A549 (cell line): ENCODE measurements at regions not wholly inside any gene's neighbourhood (a gene's known extent, or its start where the extent isn't known, plus 50 kb on each side); places are given as distances from the start of the nearest gene placed in this dataset.

Source experiments
- ATAC-seq, 2 experiments: fragments of 200-7000 bp in 1 of 2; fragments of >200 bp in 1 of 2; cut with Nextera tagmentation in 1 of 2; cut with Tn5 transposase in 1 of 2; 3 replicates each; pipeline versions ENCODE4 v1.8.0 to v1.9.1; 2018 to 2020; ENCODE audit warnings: mild to moderate bottlenecking in 1 of 2, moderate library complexity in 1 of 2
- CTCF ChIA-PET: fragments of 300-600 bp; sonication (Branson Sonifier 250); formaldehyde crosslinking; extraction: SDS; loops from one replicate; lab custom pipeline; 2021; ENCODE audit warnings: antibody characterized with exemption, inconsistent platforms; lab: Yijun Ruan, JAX
- POLR2A ChIA-PET: fragments of 350-600 bp; formaldehyde crosslinking; extraction: SDS; loops from one replicate; lab custom pipeline; 2021; ENCODE audit warnings: antibody characterized with exemption, inconsistent platforms; lab: Yijun Ruan, JAX
- DNase-seq, 2 experiments: peaks; one replicate each; pipeline versions ENCODE4 v3.0.0 to v3.0.0-alpha.2; 2011 to 2016; ENCODE audit warnings: low read depth in 1 of 2, low spot score in 1 of 2
- FAIRE-seq: peaks from 2 replicates; lab custom pipeline; 2011; peaks lifted over from hg19 to GRCh38; lab: Jason Lieb, UNC
- H3K27ac ChIP-seq, 2 experiments: fragments of >200 bp; sonication (Bioruptor Twin); formaldehyde crosslinking; 3 replicates each; pipeline ENCODE4 v1.5.1; 2016 to 2017
- H3K4me1 ChIP-seq: fragments of >200 bp; sonication (Bioruptor Twin); formaldehyde crosslinking; 3 replicates; pipeline ENCODE4 v1.6.1; 2016
- H3K4me2 ChIP-seq: fragments of >200 bp; sonication (Bioruptor Twin); formaldehyde crosslinking; 3 replicates; pipeline ENCODE4 v1.6.1; 2016
- H3K4me3 ChIP-seq: fragments of >200 bp; sonication (Bioruptor Twin); formaldehyde crosslinking; 3 replicates; pipeline ENCODE4 v1.5.1; 2016
- H3K9me3 ChIP-seq: fragments of >200 bp; sonication (Bioruptor Twin); formaldehyde crosslinking; 3 replicates; pipeline ENCODE4 v1.6.1; 2016
- CBX8 ChIP-seq: fragments of 200-600 bp; sonication (generic); IDR thresholded peaks from 2 replicates; pipeline ENCODE4 v1.6.1; 2016
- CEBPB ChIP-seq, 2 experiments: fragments of >200 bp in 1 of 2; sonication (Bioruptor Twin) in 1 of 2; formaldehyde crosslinking in 1 of 2; IDR thresholded peaks; 2 replicates each; pipeline ENCODE4 v1.6.1; 2012 to 2016
- CHD2 ChIP-seq: fragments of 150-350 bp; IDR thresholded peaks from 2 replicates; pipeline ENCODE4 v1.6.1; 2014; ENCODE audit warnings: low read length; ENCODE audit not compliant: partially characterized antibody
- CTCF ChIP-seq: fragments of >200 bp; sonication (Bioruptor Twin); formaldehyde crosslinking; IDR thresholded peaks from 3 replicates; pipeline ENCODE4 v1.5.1; 2016
- ELK1 ChIP-seq: fragments of 150-350 bp; IDR thresholded peaks from 2 replicates; pipeline ENCODE4 v1.6.1; 2014; ENCODE audit warnings: low read depth, mild to moderate bottlenecking, low read length
- FOSL2 ChIP-seq, 2 experiments: fragments of 450-650 bp in 1 of 2; fragments of >200 bp in 1 of 2; sonication (Bioruptor Twin) in 1 of 2; formaldehyde crosslinking; IDR thresholded peaks; 2 replicates each; pipeline versions ENCODE4 v1.5.0 to v1.6.1; 2016 to 2020; ENCODE audit warnings: mild to moderate bottlenecking in 1 of 2, moderate library complexity in 1 of 2
- FOXS1 ChIP-seq: fragments of 250-450 bp; sonication (Bioruptor Pico); IDR thresholded peaks from 2 replicates; pipeline ENCODE4 v1.5.0; 2020; ENCODE audit warnings: mild to moderate bottlenecking, moderate library complexity
- HDAC2 ChIP-seq: fragments of 200-600 bp; sonication (generic); IDR thresholded peaks from 2 replicates; pipeline ENCODE4 v1.6.1; 2016
- HEYL ChIP-seq: fragments of 250-450 bp; sonication (Bioruptor Pico); IDR thresholded peaks from 2 replicates; pipeline ENCODE4 v1.8.0; 2021; ENCODE audit warnings: mild to moderate bottlenecking, moderate library complexity
- HMGXB4 ChIP-seq: fragments of 250-450 bp; sonication (Bioruptor Pico); IDR thresholded peaks from 2 replicates; pipeline ENCODE4 v1.5.0; 2021; ENCODE audit warnings: mild to moderate bottlenecking, moderate library complexity, borderline replicate concordance
- HOXB13 ChIP-seq: fragments of 250-450 bp; sonication (Bioruptor Pico); IDR thresholded peaks from 2 replicates; pipeline ENCODE4 v1.5.0; 2020; ENCODE audit warnings: low read depth, mild to moderate bottlenecking, moderate library complexity
- JUNB ChIP-seq: fragments of >200 bp; sonication (Bioruptor Twin); formaldehyde crosslinking; IDR thresholded peaks from 2 replicates; pipeline ENCODE4 v1.6.1; 2016
- MYC ChIP-seq: IDR thresholded peaks from 2 replicates; pipeline ENCODE4 v1.6.1; 2012; ENCODE audit warnings: mild to moderate bottlenecking, inconsistent platforms, low read length, improper control_type of control experiment, borderline replicate concordance
- PBX3 ChIP-seq: IDR thresholded peaks from 2 replicates; pipeline ENCODE4 v1.6.1; 2012
- PHF8 ChIP-seq: fragments of 200-600 bp; sonication (generic); IDR thresholded peaks from 2 replicates; pipeline ENCODE4 v1.6.1; 2016; ENCODE audit warnings: low read depth, mild to moderate bottlenecking, antibody characterized with exemption, moderate library complexity, borderline replicate concordance
- RAD21 ChIP-seq, 2 experiments: fragments of >200 bp in 1 of 2; sonication (Bioruptor Twin) in 1 of 2; formaldehyde crosslinking in 1 of 2; IDR thresholded peaks in 1 of 2; conservative IDR thresholded peaks in 1 of 2; 2 replicates in 1 of 2; 3 replicates in 1 of 2; pipeline ENCODE4 v1.6.1; 2012 to 2018; ENCODE audit warnings: inconsistent platforms in 1 of 2
- REST ChIP-seq: fragments of 200-600 bp; sonication (generic); IDR thresholded peaks from 2 replicates; pipeline ENCODE4 v1.6.1; 2016; ENCODE audit warnings: antibody characterized with exemption, mild to moderate bottlenecking, moderate library complexity
- RNF2 ChIP-seq: fragments of 200-600 bp; sonication (generic); IDR thresholded peaks from 2 replicates; pipeline ENCODE4 v1.6.1; 2016; ENCODE audit warnings: low read depth, mild to moderate bottlenecking, antibody characterized with exemption, moderate library complexity, borderline replicate concordance
- TFCP2L1 ChIP-seq: fragments of 250-450 bp; sonication (Bioruptor Pico); IDR thresholded peaks from 2 replicates; pipeline ENCODE4 v1.5.0; 2021; ENCODE audit warnings: mild to moderate bottlenecking
- ZFP36 ChIP-seq: fragments of 450-650 bp; IDR thresholded peaks from 2 replicates; pipeline ENCODE4 v1.6.1; 2014; ENCODE audit warnings: borderline replicate concordance; ENCODE audit not compliant: partially characterized antibody
- WGBS: methylation state at CpG from one replicate; pipeline ENCODE4 v1.1.6; 2017; ENCODE audit errors: missing lambda C conversion rate; 5-methylcytosine and 5-hydroxymethylcytosine counted together

- ChIA-PET CTCF (no interaction called here), POLR2A (no interaction called here)
- no peak for FAIRE-seq
These were observed 618.8 kb downstream of the HINT1 start for GRCh38 chr5:130546211-130546610.

GRCh38 chr5:130545291-130545690, 619.8 kb downstream of the HINT1 start:
- WGBS = 46% methylated on average over 1 of the region's 1 CpG
- Histone ChIP-seq H3K27ac (no peak overlapping the region), H3K4me2 (no peak overlapping the region), H3K4me1 (peaks cover 22% of the 10 kb centered on the region), H3K4me3 (no peak overlapping the region), H3K9me3 (no peaks in the 10 kb centered on the region)
- CTCF ChIA-PET = interaction anchor here (1.0 kb wide), 1 partner anchor 436 kb away, joined by 3 read pairs; no protein-coding TSS in a partner anchor
- POLR2A ChIA-PET = no interaction called here
- ATAC-seq (no peak), DNase-seq (no peak), FAIRE-seq (no peak)
- TF ChIP-seq RAD21 (conservative IDR thresholded peaks at IDR 0.05 in 1 of 2, IDR thresholded peaks at IDR 0.05 in 1 of 2) = peak; percentile 33 to 35; a peak in 2 of 5 replicates
- TF ChIP-seq CTCF = 0 out of 3 replicates have a peak, but pooled peaks have one; percentile 10
- TF ChIP-seq ELK1 = no peak

More at GRCh38 chr5:130546211-130546610, 618.8 kb downstream of the HINT1 start:
- no peaks in the 10 kb centered on the region for H3K9me3 ChIP-seq
- no peak for TF ChIP-seq MYC
- no peak for TF ChIP-seq TFCP2L1 (CRISPR knock-in tag)
- TF ChIP-seq FOXS1 (CRISPR knock-in tag) = no peak
- TF ChIP-seq HDAC2 = no peak
- no peak for TF ChIP-seq CHD2
- no peak for TF ChIP-seq PHF8
- TF ChIP-seq REST = no peak
- TF ChIP-seq HEYL (CRISPR knock-in tag) = no peak
- no peak for TF ChIP-seq CBX8
- TF ChIP-seq, all 56 proteins: peak for 0
- ATAC-seq (no peak), DNase-seq (no peak)
- Histone ChIP-seq H3K4me1 (peaks cover 29% of the 10 kb centered on the region), H3K4me3 (no peak overlapping the region), H3K27ac (no peak overlapping the region), H3K4me2 (no peak overlapping the region)
- 68% methylated on average over 1 of the region's 1 CpG for WGBS

GRCh38 chr5:130541617-130542221, 623.3 kb downstream of the HINT1 start:
- Histone ChIP-seq H3K9me3 (no peaks in the 10 kb centered on the region), H3K4me3 (no peak overlapping the region), H3K4me2 (peak overlapping the region; percentile 33), H3K27ac (peak overlapping the region in 1 of 2 experiments; percentile 29; a peak in 2 of 6 replicates), H3K4me1 (peaks cover 12% of the 10 kb centered on the region)
- ATAC-seq (no peak), DNase-seq (no peak), FAIRE-seq (peak; percentile 13)
- WGBS = 4% methylated on average over 3 of the region's 3 CpGs
- CTCF ChIA-PET = no interaction called here
- TF ChIP-seq PBX3 (no peak), ZFP36 (no peak), CEBPB (IDR thresholded peaks at IDR 0.05) (peak in 1 of 2 experiments; percentile 36; a peak in 1 of 4 replicates), HDAC2 (no peak), HOXB13 (CRISPR knock-in tag) (no peak), FOSL2 (IDR thresholded peaks at IDR 0.05) (peak; percentile 45; the same call in 1 of the 2 replicates), FOSL2 (CRISPR knock-in tag; IDR thresholded peaks at IDR 0.05) (no peak), HMGXB4 (CRISPR knock-in tag) (no peak), RNF2 (no peak), JUNB (peak; percentile 52)
- POLR2A ChIA-PET = no interaction called here
